ENCODE measurements at regions not wholly inside any gene's neighbourhood (a gene's known extent, or its start where the extent isn't known, plus 50 kb on each side); places are given as distances from the start of the nearest gene placed in this dataset.

GRCh38 chr2:239543702-239544101 is 142.9 kb upstream of the HDAC4 start:
- Histone ChIP-seq H3K27me3 (replicated peaks; ENCODE audit: control insufficient read depth, insufficient read depth, low read length) (no peaks in the 10 kb centered on the region; the same call in 1 of the 2 replicates), H3K36me3 (ENCODE audit: control insufficient read depth, insufficient read depth, low read length) (no peaks in the 10 kb centered on the region), H3K4me3 (replicated peaks; ENCODE audit: low read depth, low read length) (no peak overlapping the region)
- no peak for DNase-seq (ENCODE audit: extremely low read depth, insufficient read length)
- TF ChIP-seq, protein P1, sequence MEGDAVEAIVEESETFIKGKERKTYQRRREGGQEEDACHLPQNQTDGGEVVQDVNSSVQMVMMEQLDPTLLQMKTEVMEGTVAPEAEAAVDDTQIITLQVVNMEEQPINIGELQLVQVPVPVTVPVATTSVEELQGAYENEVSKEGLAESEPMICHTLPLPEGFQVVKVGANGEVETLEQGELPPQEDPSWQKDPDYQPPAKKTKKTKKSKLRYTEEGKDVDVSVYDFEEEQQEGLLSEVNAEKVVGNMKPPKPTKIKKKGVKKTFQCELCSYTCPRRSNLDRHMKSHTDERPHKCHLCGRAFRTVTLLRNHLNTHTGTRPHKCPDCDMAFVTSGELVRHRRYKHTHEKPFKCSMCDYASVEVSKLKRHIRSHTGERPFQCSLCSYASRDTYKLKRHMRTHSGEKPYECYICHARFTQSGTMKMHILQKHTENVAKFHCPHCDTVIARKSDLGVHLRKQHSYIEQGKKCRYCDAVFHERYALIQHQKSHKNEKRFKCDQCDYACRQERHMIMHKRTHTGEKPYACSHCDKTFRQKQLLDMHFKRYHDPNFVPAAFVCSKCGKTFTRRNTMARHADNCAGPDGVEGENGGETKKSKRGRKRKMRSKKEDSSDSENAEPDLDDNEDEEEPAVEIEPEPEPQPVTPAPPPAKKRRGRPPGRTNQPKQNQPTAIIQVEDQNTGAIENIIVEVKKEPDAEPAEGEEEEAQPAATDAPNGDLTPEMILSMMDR (IDR thresholded peaks at IDR 0.05; ENCODE audit: insufficient read depth, low read length, poor library complexity, severe bottlenecking), result no peak

- no peak for DNase-seq (ENCODE audit: extremely low read depth, insufficient read length)
- TF ChIP-seq, protein P1 (IDR thresholded peaks at IDR 0.05; ENCODE audit: insufficient read depth, low read length, poor library complexity, severe bottlenecking), result no peak
- no peak overlapping the region for H3K4me3 ChIP-seq (replicated peaks; ENCODE audit: low read depth, low read length)
- no peaks in the 10 kb centered on the region for H3K36me3 ChIP-seq (ENCODE audit: control insufficient read depth, insufficient read depth, low read length)
- H3K27me3 ChIP-seq (replicated peaks; ENCODE audit: control insufficient read depth, insufficient read depth, low read length), result no peaks in the 10 kb centered on the region; the same call in 1 of the 2 replicates
Measured at GRCh38 chr2:239540174-239540573, 139.4 kb upstream of the HDAC4 start.

DNA sequence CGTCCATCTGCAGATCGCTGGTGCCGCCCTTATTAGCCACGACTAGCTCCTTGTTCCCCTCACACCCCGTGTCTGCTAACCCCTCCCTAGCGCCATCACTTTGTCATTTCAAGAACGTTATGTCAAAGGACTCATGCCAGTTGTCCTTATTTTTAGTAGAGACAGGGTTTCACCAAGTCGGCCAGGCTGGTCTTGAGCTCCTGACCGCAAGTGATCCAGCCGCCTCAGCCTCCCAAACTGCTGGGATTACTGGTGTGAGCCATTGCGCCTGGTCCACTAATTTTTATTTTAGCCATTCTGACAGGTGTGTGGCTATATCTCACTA is 138.9 kb upstream of the HDAC4 start:
- H3K27me3 ChIP-seq (replicated peaks; ENCODE audit: control insufficient read depth, insufficient read depth, low read length), result no peaks in the 10 kb centered on the region
- H3K4me3 ChIP-seq (replicated peaks; ENCODE audit: low read depth, low read length), result no peak overlapping the region
- no peaks in the 10 kb centered on the region for H3K36me3 ChIP-seq (ENCODE audit: control insufficient read depth, insufficient read depth, low read length)
- DNase-seq (ENCODE audit: extremely low read depth, insufficient read length), result no peak
- TF ChIP-seq, protein P1 (IDR thresholded peaks at IDR 0.05; ENCODE audit: insufficient read depth, low read length, poor library complexity, severe bottlenecking), result no peak

DNA sequence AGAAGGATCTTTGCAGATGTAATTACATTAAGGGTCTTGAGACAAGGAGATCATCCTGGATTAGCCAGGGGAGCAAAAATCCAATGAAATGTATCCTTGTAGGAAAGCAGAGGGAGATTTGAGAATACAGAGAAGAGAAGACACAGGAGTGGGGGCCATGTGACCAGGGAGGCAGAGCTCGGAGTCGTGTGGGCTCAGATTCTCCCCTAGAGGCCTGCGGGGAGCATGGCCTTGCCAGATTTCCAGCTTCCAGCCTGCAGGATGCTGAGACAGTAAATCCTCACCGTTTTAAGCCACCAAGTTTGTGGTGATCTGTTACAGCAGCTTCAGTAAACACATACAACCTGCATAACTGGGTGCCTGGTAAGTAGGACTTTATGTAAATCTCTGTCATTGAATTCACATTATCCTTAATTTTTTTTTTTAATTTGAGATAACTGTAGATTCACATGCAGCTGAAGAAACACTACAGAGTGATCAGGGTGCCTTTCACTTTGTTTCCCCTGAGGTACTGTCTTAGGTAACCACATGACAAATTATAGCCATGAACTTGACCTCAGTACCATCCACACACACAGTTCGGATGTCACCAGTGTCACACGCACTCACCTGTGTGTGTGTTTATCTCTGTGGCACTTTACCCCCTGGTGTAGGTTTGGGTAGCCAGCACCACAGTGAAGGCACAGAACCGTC is 138.4 kb upstream of the HDAC4 start:
- TF ChIP-seq, protein P1 (IDR thresholded peaks at IDR 0.05; ENCODE audit: insufficient read depth, low read length, poor library complexity, severe bottlenecking), result no peak
- no peak for DNase-seq (ENCODE audit: extremely low read depth, insufficient read length)
- Histone ChIP-seq H3K36me3 (ENCODE audit: control insufficient read depth, insufficient read depth, low read length) (no peaks in the 10 kb centered on the region), H3K4me3 (replicated peaks; ENCODE audit: low read depth, low read length) (no peak overlapping the region), H3K27me3 (replicated peaks; ENCODE audit: control insufficient read depth, insufficient read depth, low read length) (no peaks in the 10 kb centered on the region)

DNA sequence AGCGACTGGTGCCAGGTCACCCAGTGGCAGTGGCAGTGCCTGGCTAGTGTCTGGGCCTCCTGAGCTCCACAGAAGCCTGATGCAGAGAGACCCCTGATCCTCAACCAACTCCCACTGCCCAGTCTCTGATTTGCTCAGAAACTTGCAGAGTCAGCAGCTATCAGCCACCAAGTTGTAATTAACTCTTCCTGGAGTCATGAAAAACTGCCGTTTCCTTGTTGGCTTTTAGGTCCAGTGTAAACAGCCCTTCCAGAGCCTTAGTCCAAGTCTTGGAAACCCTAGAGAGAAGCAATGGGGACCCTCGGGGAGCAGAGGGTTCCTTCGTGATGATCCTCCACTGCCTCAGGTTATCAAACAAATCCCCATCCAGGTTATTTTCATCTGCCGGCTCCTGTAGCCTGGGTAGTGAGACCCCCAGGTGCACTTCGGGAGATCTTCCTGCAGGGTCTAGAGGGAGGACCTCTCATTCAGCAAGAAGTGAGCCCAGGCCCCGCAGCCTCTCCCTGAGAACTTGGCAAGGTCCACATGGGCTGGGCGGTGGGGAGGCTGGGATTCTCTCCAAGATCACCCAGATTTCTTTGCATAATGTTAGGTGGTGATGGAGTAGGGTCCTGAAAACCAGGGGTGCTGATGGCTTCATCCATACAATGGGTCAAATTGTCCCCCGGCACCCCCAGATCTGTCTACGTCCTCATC is 137.7 kb upstream of the HDAC4 start:
- Histone ChIP-seq H3K4me3 (replicated peaks; ENCODE audit: low read depth, low read length) (no peak overlapping the region), H3K27me3 (replicated peaks; ENCODE audit: control insufficient read depth, insufficient read depth, low read length) (no peaks in the 10 kb centered on the region; the same call in 1 of the 2 replicates), H3K36me3 (ENCODE audit: control insufficient read depth, insufficient read depth, low read length) (no peaks in the 10 kb centered on the region)
- TF ChIP-seq, protein P1 (IDR thresholded peaks at IDR 0.05; ENCODE audit: insufficient read depth, low read length, poor library complexity, severe bottlenecking), result no peak
- no peak for DNase-seq (ENCODE audit: extremely low read depth, insufficient read length)

All from GM06990 (cell line).